ENCODE measurements at regions not wholly inside any gene's neighbourhood (a gene's known extent, or its start where the extent isn't known, plus 50 kb on each side); places are given as distances from the start of the nearest gene placed in this dataset.

DNA sequence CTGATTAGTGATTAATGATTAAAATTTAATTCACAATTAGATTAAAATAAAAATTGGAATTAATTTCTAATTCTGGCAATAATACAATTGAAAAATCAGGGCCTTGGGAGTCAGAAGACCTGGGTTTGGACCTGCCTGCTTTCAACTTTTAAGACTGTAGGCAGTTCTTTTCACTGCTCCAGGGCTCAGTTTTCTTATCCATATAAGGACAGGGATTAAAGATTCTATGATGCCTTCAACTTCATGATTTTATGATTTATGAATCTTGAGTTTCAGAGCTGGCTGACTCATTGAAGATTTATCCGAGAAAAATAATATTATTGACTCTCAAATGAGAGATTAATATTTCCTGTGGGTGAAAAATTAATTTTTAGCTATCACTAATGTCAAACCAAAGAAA lies 208.6 kb upstream of the ANKH start:
- Mint-ChIP-seq H3K4me1 (ENCODE audit: low read depth, unreplicated experiment) (no peaks in the 10 kb centered on the region), H3K9me3 (ENCODE audit: unreplicated experiment) (peaks cover 2% of the 10 kb centered on the region), H3K27me3 (ENCODE audit: low read depth, unreplicated experiment) (no peaks in the 10 kb centered on the region), H3K27ac (ENCODE audit: unreplicated experiment) (no peak overlapping the region), H3K36me3 (ENCODE audit: low read depth, unreplicated experiment) (no peaks in the 10 kb centered on the region), H3K4me3 (ENCODE audit: unreplicated experiment) (no peak overlapping the region)
- H3K27ac ChIP-seq (ENCODE audit: low read depth, low read length): no peak overlapping the region
- H3K9ac ChIP-seq (ENCODE audit: low read length): no peak overlapping the region
- no peaks in the 10 kb centered on the region for H3K36me3 ChIP-seq (ENCODE audit: insufficient read depth, low read length)
- no peaks in the 10 kb centered on the region for H3K79me2 ChIP-seq (ENCODE audit: insufficient read depth, low read length)
- DNase-seq (ENCODE audit: low read depth) (no peak), FAIRE-seq (no peak)
- no peak overlapping the region for H3K4me2 ChIP-seq (ENCODE audit: low read length)
- no peaks in the 10 kb centered on the region for H3K9me3 ChIP-seq (ENCODE audit: insufficient read depth, low read depth, low read length)
- TF ChIP-seq EZH2 (IDR thresholded peaks at IDR 0.05; ENCODE audit: insufficient read depth, low read length): no peak
- no peak for TF ChIP-seq CTCF (IDR thresholded peaks at IDR 0.05; ENCODE audit: insufficient read depth, low read depth, low read length)
- H3K4me3 ChIP-seq (ENCODE audit: insufficient read depth, low read depth, low read length): no peak overlapping the region
- H3K4me1 ChIP-seq (ENCODE audit: insufficient read depth, low read length): no peaks in the 10 kb centered on the region
- no peaks in the 10 kb centered on the region for H4K20me1 ChIP-seq (ENCODE audit: insufficient read depth, low read length)
- H3K27me3 ChIP-seq (ENCODE audit: insufficient read depth, low read length): no peaks in the 10 kb centered on the region
- no peak overlapping the region for H2AFZ ChIP-seq (ENCODE audit: low read depth, low read length)

- Histone ChIP-seq H3K79me2 (ENCODE audit: insufficient read depth, low read length) (no peaks in the 10 kb centered on the region), H3K4me2 (ENCODE audit: low read length) (no peak overlapping the region)
- FAIRE-seq: no peak
These were observed 208.0 kb upstream of the ANKH start for GRCh38 chr5:15079566-15079965.

More at GRCh38 chr5:15079566-15079965, 208.0 kb upstream of the ANKH start:
- no peaks in the 10 kb centered on the region for H3K4me1 ChIP-seq (ENCODE audit: insufficient read depth, low read length)
- no peak overlapping the region for H2AFZ ChIP-seq (ENCODE audit: low read depth, low read length)
- H3K9ac ChIP-seq (ENCODE audit: low read length): no peak overlapping the region
- no peak overlapping the region for H3K4me3 Mint-ChIP-seq (ENCODE audit: unreplicated experiment)
- no peaks in the 10 kb centered on the region for H4K20me1 ChIP-seq (ENCODE audit: insufficient read depth, low read length)
- no peaks in the 10 kb centered on the region for H3K27me3 Mint-ChIP-seq (ENCODE audit: low read depth, unreplicated experiment)
- no peak overlapping the region for H3K27ac ChIP-seq (ENCODE audit: low read depth, low read length)
- H3K27me3 ChIP-seq (ENCODE audit: insufficient read depth, low read length): no peaks in the 10 kb centered on the region
- DNase-seq (ENCODE audit: low read depth): no peak
- no peak overlapping the region for H3K27ac Mint-ChIP-seq (ENCODE audit: unreplicated experiment)
- H3K9me3 Mint-ChIP-seq (ENCODE audit: unreplicated experiment): peaks cover 2% of the 10 kb centered on the region
- H3K9me3 ChIP-seq (ENCODE audit: insufficient read depth, low read depth, low read length): no peaks in the 10 kb centered on the region
- TF ChIP-seq EZH2 (IDR thresholded peaks at IDR 0.05; ENCODE audit: insufficient read depth, low read length) (no peak), CTCF (IDR thresholded peaks at IDR 0.05; ENCODE audit: insufficient read depth, low read depth, low read length) (no peak)
- no peak overlapping the region for H3K4me3 ChIP-seq (ENCODE audit: insufficient read depth, low read depth, low read length)
- no peaks in the 10 kb centered on the region for H3K36me3 ChIP-seq (ENCODE audit: insufficient read depth, low read length)
- H3K4me1 Mint-ChIP-seq (ENCODE audit: low read depth, unreplicated experiment): peaks cover 4% of the 10 kb centered on the region
- no peaks in the 10 kb centered on the region for H3K36me3 Mint-ChIP-seq (ENCODE audit: low read depth, unreplicated experiment)

All from astrocyte (in vitro differentiated cells and primary cell).